HG02759 (cell line): ENCODE measurements at regions not wholly inside any gene's neighbourhood (a gene's known extent, or its start where the extent isn't known, plus 50 kb on each side); places are given as distances from the start of the nearest gene placed in this dataset.
"Not testable (repeated sequence)": the region's sequence is repeated elsewhere in the genome, so short reads cannot be mapped to it uniquely, and the experiment has no call there.

ENCODE experiments used
- ATAC-seq: cut with Tn5 transposase; IDR thresholded peaks from one replicate; pipeline ENCODE4 v1.9.1; 2021; ENCODE audit warnings: mild to moderate bottlenecking, moderate library complexity; ENCODE audit not compliant: unreplicated experiment

GRCh38 chr15:95119041-95119610 is 887.8 kb downstream of the MCTP2 start:
- no peak for ATAC-seq

- no peak for ATAC-seq
Observed at GRCh38 chr15:95120595-95120994, 889.2 kb downstream of the MCTP2 start.

- no peak for ATAC-seq
Observed at GRCh38 chr15:95121191-95121590, 889.8 kb downstream of the MCTP2 start.

GRCh38 chr15:95125803-95126202 is 894.4 kb downstream of the MCTP2 start:
- ATAC-seq: no peak

- no peak for ATAC-seq
Observed at GRCh38 chr15:95127356-95127755, 896.0 kb downstream of the MCTP2 start.

GRCh38 chr15:95129574-95129973 is 898.2 kb downstream of the MCTP2 start:
- ATAC-seq: no peak

GRCh38 chr15:95131131-95131556 is 899.8 kb downstream of the MCTP2 start:
- ATAC-seq: no peak

GRCh38 chr15:95132774-95133173 is 901.4 kb downstream of the MCTP2 start:
- no peak for ATAC-seq

- ATAC-seq: no peak
Observed at GRCh38 chr15:95134431-95135110, 903.2 kb downstream of the MCTP2 start.

GRCh38 chr15:95138604-95139270 is 907.4 kb downstream of the MCTP2 start:
- no peak for ATAC-seq

GRCh38 chr15:95141486-95141885 is 910.1 kb downstream of the MCTP2 start:
- ATAC-seq: no peak

GRCh38 chr15:95142531-95142930 is 911.2 kb downstream of the MCTP2 start:
- ATAC-seq: no peak

- no peak for ATAC-seq
Observed at GRCh38 chr15:95146481-95146880, 915.1 kb downstream of the MCTP2 start.

GRCh38 chr15:95148183-95148582 is 916.8 kb downstream of the MCTP2 start:
- no peak for ATAC-seq

GRCh38 chr15:95149036-95149435 is 917.7 kb downstream of the MCTP2 start:
- no peak for ATAC-seq

GRCh38 chr15:95149771-95150170 is 918.4 kb downstream of the MCTP2 start:
- ATAC-seq: no peak

GRCh38 chr15:95150466-95150865 is 919.1 kb downstream of the MCTP2 start:
- ATAC-seq: no peak

GRCh38 chr15:95152741-95153140 is 921.4 kb downstream of the MCTP2 start:
- no peak for ATAC-seq

- ATAC-seq: not testable (repeated sequence)
Observed at GRCh38 chr15:95153201-95153600, 921.8 kb downstream of the MCTP2 start.

- ATAC-seq: no peak
Observed at GRCh38 chr15:95160316-95160715, 929.0 kb downstream of the MCTP2 start.

GRCh38 chr15:95162069-95162468 is 930.7 kb downstream of the MCTP2 start:
- no peak for ATAC-seq

GRCh38 chr15:95162531-95162930 is 931.2 kb downstream of the MCTP2 start:
- no peak for ATAC-seq
